GM12874 (cell line): ENCODE measurements at regions not wholly inside any gene's neighbourhood (a gene's known extent, or its start where the extent isn't known, plus 50 kb on each side); places are given as distances from the start of the nearest gene placed in this dataset.

Source experiments
- CTCF ChIP-seq: IDR thresholded peaks from 2 replicates; pipeline ENCODE4 v1.5.1; 2011; ENCODE audit warnings: low read depth, mild to moderate bottlenecking, control low read depth, low read length, moderate library complexity; ENCODE audit not compliant: insufficient read depth

- TF ChIP-seq CTCF: no peak
Observed at GRCh38 chrX:7316280-7316679, 168.3 kb upstream of the PUDP start.

GRCh38 chrX:7314425-7314824 lies 166.5 kb upstream of the PUDP start:
- no peak for TF ChIP-seq CTCF

GRCh38 chrX:7307720-7308119 lies 159.8 kb upstream of the PUDP start:
- no peak for TF ChIP-seq CTCF

GRCh38 chrX:7294483-7294882 lies 146.5 kb upstream of the PUDP start:
- TF ChIP-seq CTCF: no peak

- TF ChIP-seq CTCF: no peak
Observed at GRCh38 chrX:7286168-7286837, 138.3 kb upstream of the PUDP start.

- TF ChIP-seq CTCF: no peak
Observed at GRCh38 chrX:7285765-7286164, 137.8 kb upstream of the PUDP start.

GRCh38 chrX:7283741-7284140 lies 135.8 kb upstream of the PUDP start:
- no peak for TF ChIP-seq CTCF

- no peak for TF ChIP-seq CTCF
Observed at GRCh38 chrX:7280520-7280919, 132.6 kb upstream of the PUDP start.
